HCT116 (cell line): ENCODE measurements at regions not wholly inside any gene's neighbourhood (a gene's known extent, or its start where the extent isn't known, plus 50 kb on each side); places are given as distances from the start of the nearest gene placed in this dataset.

ENCODE experiments used
- CEBPB ChIP-seq: IDR thresholded peaks from 2 replicates; pipeline ENCODE4 v1.6.1; 2012; ENCODE audit warnings: low read depth
- CTCF ChIP-seq, 3 experiments: fragments of 200-600 bp in 1 of 3; sonication (generic) in 1 of 3; IDR thresholded peaks in 2 of 3; conservative IDR thresholded peaks in 1 of 3; 2 replicates each; pipeline ENCODE4 v1.5.1; 2012 to 2017; ENCODE audit warnings: low read depth in 2 of 3, low read length in 2 of 3, antibody characterized with exemption in 1 of 3, borderline replicate concordance in 1 of 3, control low read depth in 1 of 3, mild to moderate bottlenecking in 1 of 3, mixed read lengths in 1 of 3, mixed run types in 1 of 3, moderate library complexity in 1 of 3; ENCODE audit not compliant: insufficient read depth in 1 of 3
- EGR1 ChIP-seq: IDR thresholded peaks from 2 replicates; pipeline ENCODE4 v1.6.1; 2012; ENCODE audit warnings: low read depth
- EZH2 ChIP-seq: fragments of 200-600 bp; sonication (generic); IDR thresholded peaks from 2 replicates; pipeline ENCODE4 v1.6.1; 2017; ENCODE audit warnings: antibody characterized with exemption, mixed run types
- POLR2A ChIP-seq: IDR thresholded peaks from 2 replicates; pipeline ENCODE4 v1.7.0; 2011; ENCODE audit warnings: borderline replicate concordance; ENCODE audit not compliant: insufficient read depth, insufficient read length; ENCODE audit errors: extremely low read depth
- POLR2AphosphoS5 ChIP-seq: IDR thresholded peaks from 2 replicates; pipeline ENCODE4 v1.6.1; 2011; ENCODE audit warnings: mild to moderate bottlenecking, low read depth, low read length, moderate library complexity
- RAD21 ChIP-seq: IDR thresholded peaks from 2 replicates; pipeline ENCODE4 v1.6.1; 2012; ENCODE audit warnings: low read depth, mild to moderate bottlenecking
- REST ChIP-seq: IDR thresholded peaks from 2 replicates; pipeline ENCODE4 v1.6.1; 2012; ENCODE audit warnings: low read depth
- SP1 ChIP-seq: IDR thresholded peaks from 2 replicates; pipeline ENCODE4 v1.6.1; 2012; ENCODE audit warnings: low read depth
- ZNF274 ChIP-seq: fragments of 200-500 bp; sonication (Bioruptor generic); IDR thresholded peaks from 2 replicates; pipeline ENCODE4 v1.6.1; 2014; ENCODE audit warnings: mild to moderate bottlenecking, low read depth, low read length, inconsistent platforms

GRCh38 chr14:83164591-83164990 lies 1630.9 kb upstream of the SEL1L start:
- TF ChIP-seq POLR2A (no peak), CTCF (IDR thresholded peaks at IDR 0.05 in 2 of 3, conservative IDR thresholded peaks at IDR 0.05 in 1 of 3; ENCODE audit: borderline replicate concordance in 1 of 3, insufficient read depth in 1 of 3, low read depth in 2 of 3, low read length in 2 of 3) (no peak), EZH2 (no peak), ZNF274 (no peak), EGR1 (no peak), REST (no peak), SP1 (no peak), CEBPB (no peak), RAD21 (no peak), POLR2AphosphoS5 (no peak)
